ENCODE measurements at regions not wholly inside any gene's neighbourhood (a gene's known extent, or its start where the extent isn't known, plus 50 kb on each side); places are given as distances from the start of the nearest gene placed in this dataset.

DNA sequence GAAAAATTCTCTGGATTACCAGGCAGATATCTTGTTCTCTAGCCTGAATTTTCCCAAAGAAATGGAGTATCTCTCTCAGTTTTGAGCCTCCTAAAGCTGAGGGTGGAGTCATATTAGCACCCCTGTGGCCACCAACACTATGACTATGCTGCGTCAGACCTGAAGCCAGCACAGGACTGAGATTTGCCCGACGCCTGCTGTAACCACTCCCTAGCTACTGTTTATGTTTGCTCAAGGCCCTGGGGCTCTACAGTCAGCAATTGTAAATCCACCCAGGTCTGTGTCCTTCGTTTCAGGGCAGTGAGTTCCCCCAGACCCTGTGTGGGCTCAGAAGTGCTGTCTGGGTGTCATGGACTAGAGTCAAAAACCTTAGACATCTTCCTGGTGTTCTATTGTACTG lies 61.4 kb downstream of the ZXDA start:
- DNase-seq (ENCODE audit: low read depth) = no peak

DNA sequence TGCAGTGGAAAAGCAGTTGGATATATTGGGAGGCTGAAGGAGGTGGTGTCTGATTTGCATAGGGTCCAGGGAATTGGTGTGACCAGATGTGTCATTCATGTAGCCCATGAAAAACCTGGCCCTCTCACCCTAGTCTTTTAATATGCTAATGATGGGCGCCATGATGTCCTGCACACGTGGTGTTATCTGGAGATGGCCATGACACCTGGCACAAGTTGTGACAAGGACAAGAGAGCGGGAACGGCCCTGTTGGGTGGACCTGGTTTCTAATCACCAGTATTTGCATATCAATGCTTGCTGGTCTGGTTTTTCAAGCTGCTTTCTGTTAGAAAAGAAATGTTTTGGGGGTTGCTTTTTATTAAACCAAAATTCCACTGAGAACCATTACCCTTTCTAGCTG lies 87.4 kb downstream of the ZXDA start:
- no peak for DNase-seq (ENCODE audit: low read depth)

DNA sequence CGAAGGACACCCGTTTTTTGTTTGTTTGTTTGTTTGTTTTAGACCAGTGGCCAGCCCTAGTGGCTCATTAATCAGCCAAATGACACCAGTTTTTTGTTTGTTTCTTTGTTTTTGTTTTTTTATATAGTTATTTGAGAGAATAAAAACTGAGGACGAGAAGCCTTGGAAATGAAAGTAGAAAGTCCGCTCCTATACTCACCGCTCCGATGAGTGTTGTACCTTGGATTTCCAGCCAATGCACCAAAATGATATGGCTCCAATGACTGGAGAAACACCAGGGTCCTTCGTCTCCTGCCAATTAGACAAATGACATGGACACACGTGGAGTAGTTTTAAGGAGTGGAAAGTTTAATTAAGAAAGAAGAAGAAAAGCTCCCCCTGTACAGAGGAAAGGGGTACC lies 87.9 kb downstream of the ZXDA start:
- DNase-seq (ENCODE audit: low read depth) = no peak

DNA sequence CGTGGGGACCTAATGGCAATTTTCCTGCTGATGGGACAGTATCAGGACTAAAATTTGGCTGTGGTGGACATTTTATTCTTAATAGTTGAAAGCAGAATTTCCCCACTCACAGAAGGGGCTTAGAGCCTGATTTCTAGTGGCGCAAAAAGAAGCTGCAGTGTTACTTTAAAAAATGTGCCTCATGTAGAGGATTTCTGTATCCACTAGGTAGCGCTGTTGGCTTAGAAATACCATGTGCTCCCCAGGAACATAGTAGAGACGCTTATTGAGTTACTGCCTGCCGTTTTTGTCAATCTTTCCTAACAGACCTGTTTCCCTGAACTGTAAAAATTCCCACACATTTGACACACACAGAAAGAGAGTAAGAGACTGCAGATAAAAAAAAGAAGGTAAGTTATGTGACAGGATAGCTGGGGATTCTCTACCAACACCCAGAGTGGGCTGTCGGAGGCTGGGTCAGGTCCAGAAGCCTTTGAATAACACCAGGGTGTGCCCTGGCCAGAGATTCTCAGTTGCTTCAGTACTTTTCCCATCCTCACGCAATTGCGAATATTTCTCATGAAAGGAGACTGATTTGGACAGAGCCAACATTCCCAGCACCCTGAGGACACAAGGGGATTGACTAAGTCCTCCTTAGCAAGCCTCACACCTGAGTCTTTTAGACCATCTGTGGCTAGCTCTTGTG lies 88.4 kb downstream of the ZXDA start:
- DNase-seq (ENCODE audit: low read depth) = peak; percentile 72

DNA sequence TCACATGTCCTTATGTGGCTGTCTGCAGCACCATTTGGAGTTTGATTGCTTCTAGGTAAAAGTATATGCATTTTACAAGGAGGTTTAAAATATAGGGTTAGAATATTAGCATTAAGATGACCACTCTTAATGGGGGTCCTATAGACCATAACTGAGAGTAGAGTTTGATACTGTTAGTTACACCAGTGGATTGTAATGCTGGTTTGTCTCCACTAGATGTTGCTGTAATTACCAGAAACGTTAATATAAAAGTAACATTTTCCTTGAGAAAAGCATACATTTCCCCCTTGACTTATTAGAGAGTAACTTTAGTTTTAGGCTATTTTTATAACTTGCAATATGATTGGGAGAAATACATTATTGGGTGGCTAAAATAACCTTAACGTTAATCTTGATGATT lies 93.0 kb downstream of the ZXDA start:
- DNase-seq (ENCODE audit: low read depth) = peak; percentile 3

DNA sequence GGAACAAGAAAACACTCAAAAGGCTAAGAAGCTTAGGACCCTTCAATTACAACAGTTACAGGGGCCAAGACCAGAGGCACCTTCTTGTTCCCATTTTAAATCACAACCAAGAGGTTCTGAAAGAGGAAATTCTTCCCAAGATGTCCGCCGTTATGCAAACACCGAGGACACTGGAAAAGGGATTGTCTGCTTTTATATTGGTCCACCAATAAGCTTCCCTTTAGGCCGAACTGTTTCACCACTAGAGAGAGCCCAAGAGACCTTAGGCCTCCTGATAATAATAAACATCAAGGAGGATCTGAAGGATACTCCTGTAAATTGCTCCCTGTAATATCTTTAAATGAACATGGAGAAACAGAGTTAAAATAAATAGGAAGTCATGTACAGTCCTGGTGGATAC lies 92.6 kb upstream of the NLRP2B start:
- DNase-seq (ENCODE audit: low read depth) = no peak

DNA sequence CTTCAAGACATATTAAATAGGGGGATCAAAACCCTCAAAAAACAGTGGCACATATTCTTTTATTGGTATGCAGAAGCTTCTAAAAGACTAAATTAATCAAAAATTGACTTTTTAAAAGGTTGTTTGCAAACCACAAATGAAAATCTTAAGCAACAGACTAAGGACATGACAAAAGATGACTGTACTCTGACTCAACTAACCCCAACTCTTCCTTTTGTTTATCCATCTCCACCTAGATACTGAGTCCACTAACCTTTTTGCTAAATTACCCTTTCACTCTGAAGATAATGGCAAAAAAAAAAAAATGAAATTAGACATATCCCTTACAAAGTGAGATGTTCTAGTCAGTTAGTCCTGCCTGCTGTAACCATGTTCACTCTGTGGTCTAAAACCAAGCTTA lies 91.6 kb upstream of the NLRP2B start:
- no peak for DNase-seq (ENCODE audit: low read depth)

DNA sequence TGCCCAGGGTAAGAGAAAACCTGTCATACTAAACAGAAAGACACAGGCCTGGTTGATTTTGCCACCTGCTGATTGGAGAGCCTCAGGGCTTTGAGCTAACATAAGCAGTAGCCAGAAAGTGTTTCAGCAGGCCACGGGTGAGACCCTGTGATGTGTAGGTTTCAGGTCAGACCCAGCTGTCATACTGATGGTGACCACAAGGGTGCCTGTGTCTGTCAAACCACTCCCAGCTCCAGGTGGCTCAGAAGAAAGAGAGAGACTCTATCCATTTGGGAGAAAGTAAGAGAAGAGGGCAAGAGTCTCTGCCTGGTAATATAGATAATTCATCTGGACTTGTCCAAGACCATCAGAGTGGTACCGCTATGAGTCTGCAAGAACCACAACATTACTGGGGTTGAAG lies 72.8 kb upstream of the NLRP2B start:
- no peak for DNase-seq (ENCODE audit: low read depth)

DNA sequence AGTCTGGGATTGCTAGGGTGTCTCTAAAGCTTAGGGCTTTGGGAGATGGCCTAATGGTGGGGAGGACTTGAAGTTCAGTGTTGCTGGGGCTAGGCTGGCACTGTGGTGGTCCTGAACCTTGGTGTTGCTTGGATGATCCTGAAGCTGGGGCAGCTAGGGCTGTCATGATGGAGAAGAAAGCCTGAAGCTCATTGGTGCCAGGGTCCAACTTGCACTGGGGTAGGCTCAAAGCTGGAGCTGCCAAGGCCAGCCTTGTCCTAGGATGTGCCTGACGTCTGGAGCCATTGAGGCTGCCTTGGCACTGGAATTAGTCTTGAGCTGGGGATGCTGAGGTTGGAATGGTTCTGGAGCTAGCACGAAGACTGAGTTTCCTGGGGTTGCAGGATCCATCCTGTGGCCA lies 61.0 kb upstream of the NLRP2B start:
- DNase-seq (ENCODE audit: low read depth) = no peak

DNA sequence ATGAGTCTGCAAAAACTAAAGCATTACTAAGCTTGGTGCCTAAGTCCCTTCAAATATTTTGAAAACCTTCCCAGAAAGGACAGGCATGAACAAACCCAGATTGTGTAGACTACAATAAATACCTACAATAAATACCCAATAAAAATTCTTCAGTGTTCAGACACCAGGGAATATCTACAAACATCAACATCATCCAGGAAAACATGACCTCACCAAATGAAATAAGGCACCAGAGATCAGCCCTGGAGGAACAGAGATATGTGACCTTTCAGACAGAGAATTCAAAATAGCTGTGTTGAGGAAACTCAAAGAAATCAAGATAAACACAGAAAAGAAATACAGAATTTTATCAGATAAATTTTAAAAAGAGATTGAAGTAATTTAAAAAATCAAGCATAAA lies 57.8 kb upstream of the NLRP2B start:
- no peak for DNase-seq (ENCODE audit: low read depth)
